Tibial nerve (tissue), 4 donors: ENCODE measurements at regions not wholly inside any gene's neighbourhood (a gene's known extent, or its start where the extent isn't known, plus 50 kb on each side); places are given as distances from the start of the nearest gene placed in this dataset.

ENCODE experiments used
- CTCF ChIP-seq, 5 experiments: fragments of 200-600 bp in 3 of 5; fragments of 450-650 bp in 2 of 5; sonication (generic) in 3 of 5; IDR thresholded peaks; one replicate each; pipeline ENCODE4 v1.5.1; 2016 to 2019; ENCODE audit warnings: antibody characterized with exemption in 5 of 5, mild to moderate bottlenecking in 3 of 5, moderate library complexity in 2 of 5
- EP300 ChIP-seq, 2 donors: sonication (generic); formaldehyde crosslinking; IDR thresholded peaks; one replicate each; pipeline ENCODE4 v1.6.1; 2017; ENCODE audit warnings: antibody characterized with exemption in 2 of 2, mild to moderate bottlenecking in 1 of 2
- POLR2A ChIP-seq, 2 donors: fragments of 450-650 bp; IDR thresholded peaks; one replicate each; pipeline ENCODE4 v1.6.1; 2017; ENCODE audit warnings: antibody characterized with exemption in 2 of 2, mild to moderate bottlenecking in 2 of 2, moderate library complexity in 2 of 2

DNA sequence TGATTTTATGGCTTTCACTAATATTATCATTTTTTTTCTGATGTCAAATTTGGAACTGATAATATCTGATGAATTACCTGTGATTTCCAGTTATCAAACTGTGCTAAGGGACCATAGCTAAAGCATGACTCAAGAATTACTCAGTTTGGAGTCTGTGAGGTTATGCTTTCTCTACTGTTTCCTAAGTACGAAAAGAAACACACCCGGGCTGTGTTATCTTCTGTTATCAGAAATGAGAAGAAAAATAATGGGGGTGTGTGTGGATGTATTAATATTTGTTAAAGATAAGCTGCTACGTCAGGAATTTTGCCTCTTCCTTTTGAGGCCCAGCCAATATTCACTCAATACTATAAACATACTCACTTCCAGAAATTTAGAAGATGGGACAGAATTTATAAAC is 1401.9 kb upstream of the FLRT2 start:
- TF ChIP-seq CTCF (IDR thresholded peaks at IDR 0.05) (no peak), POLR2A (IDR thresholded peaks at IDR 0.05) (no peak), EP300 (IDR thresholded peaks at IDR 0.05) (no peak)
